ENCODE measurements at regions not wholly inside any gene's neighbourhood (a gene's known extent, or its start where the extent isn't known, plus 50 kb on each side); places are given as distances from the start of the nearest gene placed in this dataset.

- TF ChIP-seq POLR2AphosphoS5 (IDR thresholded peaks at IDR 0.05; ENCODE audit: low read depth, low read length) (no peak), CTCF (IDR thresholded peaks at IDR 0.05 in 2 of 3, conservative IDR thresholded peaks at IDR 0.05 in 1 of 3; ENCODE audit: borderline replicate concordance in 1 of 3, insufficient read depth in 1 of 3, low read depth in 2 of 3, low read length in 2 of 3) (no peak), POLR2A (IDR thresholded peaks at IDR 0.05; ENCODE audit: borderline replicate concordance, extremely low read depth, insufficient read depth, insufficient read length) (no peak), YY1 (IDR thresholded peaks at IDR 0.05; ENCODE audit: extremely low read depth, insufficient replicate concordance, low read depth, low read length) (no peak)
These were observed 157.8 kb downstream of the TPBG start for GRCh38 chr6:82521369-82521768.
